Peyer's patch (tissue), 4 donors: ENCODE measurements at regions not wholly inside any gene's neighbourhood (a gene's known extent, or its start where the extent isn't known, plus 50 kb on each side); places are given as distances from the start of the nearest gene placed in this dataset.

Source experiments
- CTCF ChIP-seq, 6 experiments: fragments of 450-650 bp in 4 of 6; fragments of 200-600 bp in 2 of 6; sonication (generic) in 1 of 6; IDR thresholded peaks; one replicate each; pipeline ENCODE4 v1.5.1; 2017 to 2019; ENCODE audit warnings: antibody characterized with exemption in 6 of 6, mild to moderate bottlenecking in 3 of 6, moderate library complexity in 1 of 6
- POLR2A ChIP-seq, 2 donors: fragments of 450-650 bp; IDR thresholded peaks; one replicate each; pipeline ENCODE4 v1.5.1; 2017; ENCODE audit warnings: antibody characterized with exemption in 2 of 2, mild to moderate bottlenecking in 2 of 2, moderate library complexity in 2 of 2

- TF ChIP-seq CTCF (IDR thresholded peaks at IDR 0.05): no peak
- TF ChIP-seq POLR2A (IDR thresholded peaks at IDR 0.05): no peak
Measured at GRCh38 chr4:121270389-121270788, 106.3 kb upstream of the TNIP3 start.
